HG03378 (cell line): ENCODE measurements at regions not wholly inside any gene's neighbourhood (a gene's known extent, or its start where the extent isn't known, plus 50 kb on each side); places are given as distances from the start of the nearest gene placed in this dataset.
"Not testable (repeated sequence)": the region's sequence is repeated elsewhere in the genome, so short reads cannot be mapped to it uniquely, and the experiment has no call there.

ENCODE experiments used
- ATAC-seq: cut with Tn5 transposase; IDR thresholded peaks from one replicate; pipeline ENCODE4 v1.9.1; 2021; ENCODE audit warnings: mild to moderate bottlenecking, moderate library complexity; ENCODE audit not compliant: unreplicated experiment

DNA sequence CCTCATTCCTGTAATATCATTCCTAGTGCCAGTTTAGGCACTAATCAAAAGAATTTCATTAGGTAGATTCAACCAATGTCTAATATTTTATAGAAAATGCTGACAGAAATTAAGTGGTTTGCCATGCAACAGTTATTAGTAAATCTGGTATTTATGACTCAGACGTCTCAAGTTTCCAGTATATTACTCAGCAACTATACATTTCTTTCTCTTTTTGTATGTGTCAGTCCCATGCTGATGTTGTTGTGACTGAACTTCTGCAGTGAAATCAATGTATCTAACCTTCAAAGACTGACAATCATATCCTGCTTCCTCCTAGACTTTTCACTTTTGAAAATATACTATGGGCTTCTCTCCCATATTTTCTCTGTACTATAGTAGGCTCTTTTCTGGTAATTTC, 822.5 kb downstream of the NR2F1-AS1 start:
- ATAC-seq, result no peak

DNA sequence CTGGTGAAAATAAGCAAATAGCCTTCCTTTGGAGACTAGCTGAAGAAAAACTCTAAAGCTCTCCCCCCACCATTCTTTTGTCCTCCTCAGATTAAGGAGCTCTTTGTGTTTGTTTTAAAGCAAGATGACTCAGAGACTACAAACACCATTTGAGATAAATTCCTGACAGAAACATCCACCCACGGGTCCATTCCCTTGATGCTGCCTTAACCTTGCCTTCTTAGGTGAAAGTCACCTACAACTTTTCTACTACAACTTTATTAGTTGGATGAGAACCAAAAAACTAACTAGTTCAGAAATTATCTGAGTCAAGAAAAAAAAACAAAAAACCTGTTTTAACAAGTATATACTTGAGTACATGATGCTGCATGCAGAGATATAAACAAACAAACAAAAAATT, 831.1 kb downstream of the NR2F1-AS1 start:
- ATAC-seq, result no peak

DNA sequence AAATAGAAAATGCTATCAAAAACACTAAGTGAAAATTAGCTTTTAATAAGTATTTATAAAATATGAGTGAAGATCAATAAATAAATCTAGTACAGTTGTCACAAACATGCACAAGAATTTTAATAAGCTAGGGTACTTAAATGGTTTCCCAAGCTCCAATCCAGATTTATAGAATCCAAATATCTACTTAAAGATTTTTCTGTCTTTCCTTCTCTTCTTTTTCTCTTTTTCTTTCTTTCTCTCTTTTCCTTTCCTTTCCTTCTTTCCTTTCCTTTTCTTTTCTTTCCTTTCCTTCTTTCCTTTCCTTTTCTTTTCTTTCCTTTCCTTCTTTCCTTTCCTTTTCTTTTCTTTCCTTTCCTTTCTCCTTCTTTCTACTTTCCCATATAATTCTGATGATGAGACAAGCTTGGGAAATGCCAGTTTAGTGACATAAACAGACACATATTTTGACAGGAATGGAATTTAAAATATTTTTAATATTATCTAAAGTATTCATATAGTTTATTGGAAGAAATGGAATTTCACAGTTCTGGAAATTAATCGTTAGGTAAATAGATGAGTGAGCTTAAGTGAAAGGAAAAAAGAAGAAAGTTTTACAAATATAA, 832.8 kb downstream of the NR2F1-AS1 start:
- no peak for ATAC-seq

DNA sequence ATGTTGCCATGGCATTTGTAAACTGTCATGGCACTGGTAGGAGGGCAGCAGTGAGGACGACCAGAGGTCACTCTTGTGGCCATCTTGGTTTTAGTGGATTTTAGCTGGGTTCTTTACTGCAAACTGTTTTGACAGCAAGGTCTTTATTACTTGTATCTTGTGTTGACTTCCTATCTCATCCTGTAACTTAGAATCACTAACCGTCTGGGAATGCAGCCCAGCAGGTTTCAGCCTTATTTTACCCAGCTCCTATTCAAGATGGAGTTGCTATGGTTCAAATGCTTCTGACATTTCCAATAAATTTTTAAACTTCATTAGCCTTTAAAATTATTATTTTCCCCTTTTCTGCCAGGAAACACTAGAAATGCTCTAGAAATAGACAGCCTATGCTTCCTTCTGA, 839.1 kb downstream of the NR2F1-AS1 start:
- no peak for ATAC-seq

DNA sequence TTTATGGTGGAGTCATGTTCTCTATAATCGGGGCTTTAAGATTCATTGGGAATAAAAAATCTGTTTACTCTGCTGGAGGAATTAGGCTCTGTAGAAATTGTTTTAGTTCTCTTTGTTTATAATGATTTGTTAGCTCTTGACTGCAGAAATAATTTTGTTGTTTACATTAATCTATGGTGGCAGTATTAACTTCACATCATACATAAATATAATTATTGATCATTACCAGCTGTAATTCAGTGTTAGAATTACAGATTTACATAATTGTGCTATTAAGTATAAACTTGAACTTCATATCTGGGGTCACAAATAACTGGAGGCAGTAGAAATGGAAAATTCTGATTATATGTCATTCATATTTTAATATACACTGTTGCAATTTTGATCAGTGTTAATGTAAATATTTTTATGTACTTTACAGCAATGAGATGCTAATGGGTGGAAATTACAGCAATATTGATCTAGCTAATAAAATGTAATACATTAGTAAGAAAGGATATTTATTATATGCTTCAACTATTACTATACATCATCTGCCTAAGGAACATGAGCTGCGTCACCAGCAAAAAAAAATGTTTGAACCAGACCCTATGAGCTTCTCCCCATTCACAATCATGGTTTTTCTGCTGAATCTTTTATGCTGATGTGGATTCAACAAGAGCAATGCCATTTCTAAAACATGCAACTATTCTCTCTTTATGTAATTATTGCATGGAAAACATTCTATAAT, 846.6 kb downstream of the NR2F1-AS1 start:
- no peak for ATAC-seq

DNA sequence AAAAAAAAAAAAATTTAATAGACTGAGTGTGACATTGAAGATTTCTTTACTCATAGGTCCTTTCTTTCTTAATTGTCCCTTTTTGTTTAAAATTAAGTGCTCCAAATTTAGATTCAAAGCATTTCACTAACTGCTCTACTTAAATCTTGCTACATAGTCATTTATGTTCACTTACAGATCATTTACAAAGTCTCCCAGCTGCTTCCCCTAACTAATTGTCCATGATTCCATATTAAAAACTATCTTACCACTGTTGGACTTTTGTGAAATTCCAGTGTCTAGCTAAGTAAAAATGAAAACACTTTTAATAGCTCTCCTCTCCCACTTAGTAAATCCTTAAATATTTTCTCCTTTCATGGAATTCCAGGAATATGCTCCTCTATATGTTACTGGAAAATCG, 850.5 kb downstream of the NR2F1-AS1 start:
- no peak for ATAC-seq

DNA sequence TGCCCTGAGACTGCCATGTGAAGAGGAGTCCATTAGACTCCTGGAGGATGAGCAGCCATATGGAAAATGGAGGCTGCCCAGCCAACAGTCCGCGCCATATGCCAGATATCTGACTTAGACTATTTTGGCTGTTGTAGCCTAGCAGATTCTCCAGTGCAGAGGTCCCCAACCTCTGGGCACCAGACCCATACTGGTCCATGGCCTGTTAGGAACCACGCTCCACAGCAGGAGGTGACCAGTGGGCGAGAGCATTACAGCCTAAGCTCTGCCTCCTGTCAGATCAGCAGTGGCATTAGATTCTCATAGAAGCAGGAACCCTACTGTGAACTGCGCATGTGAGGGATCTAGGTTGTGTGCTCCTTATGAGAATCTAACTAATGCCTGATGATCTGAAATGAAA, 851.9 kb downstream of the NR2F1-AS1 start:
- no peak for ATAC-seq

DNA sequence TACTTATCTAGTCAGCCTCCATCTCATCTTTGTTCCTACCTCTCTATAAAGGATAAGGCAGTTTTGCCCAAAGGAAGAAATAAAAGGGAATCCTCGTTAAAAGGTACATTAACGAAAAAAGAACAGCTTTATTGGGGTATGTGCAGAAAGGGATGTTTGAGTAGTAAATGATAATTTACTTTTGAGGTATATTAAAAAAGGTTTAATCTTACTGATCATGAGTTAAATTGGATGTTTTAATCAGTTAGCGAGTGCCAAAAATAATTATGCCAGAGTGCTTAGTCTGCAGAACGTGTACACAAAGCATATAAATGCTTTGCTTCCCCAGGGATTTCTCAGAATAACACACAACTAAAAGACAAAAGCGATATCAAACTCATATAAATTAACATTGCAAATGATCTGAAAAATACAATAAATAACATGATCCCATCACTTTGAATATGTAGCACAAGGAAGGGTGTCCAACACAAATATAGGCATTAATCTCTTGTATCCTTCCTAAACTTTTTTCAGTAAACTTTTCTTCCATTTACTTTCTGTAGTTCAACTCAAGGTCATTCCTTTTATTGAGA, 865.0 kb downstream of the NR2F1-AS1 start:
- ATAC-seq, result no peak

DNA sequence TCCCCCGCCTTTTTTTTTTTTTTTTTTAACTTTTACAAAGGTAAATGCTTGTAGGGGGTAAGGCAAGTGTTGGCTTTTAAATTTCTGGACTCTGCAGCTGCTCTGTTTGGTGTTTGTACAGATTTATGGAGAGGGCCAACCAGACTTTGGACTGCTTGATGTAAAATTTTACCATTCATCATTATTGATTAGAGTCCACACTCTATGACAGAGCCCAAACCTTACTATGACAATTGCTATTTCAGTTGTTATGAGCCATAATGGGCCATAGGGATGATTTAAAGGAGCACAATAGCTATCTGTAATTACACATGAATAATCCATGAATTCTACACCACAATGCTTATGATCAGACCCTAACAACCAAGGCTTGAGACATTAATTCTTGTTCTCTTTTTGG, 867.2 kb downstream of the NR2F1-AS1 start:
- no peak for ATAC-seq

DNA sequence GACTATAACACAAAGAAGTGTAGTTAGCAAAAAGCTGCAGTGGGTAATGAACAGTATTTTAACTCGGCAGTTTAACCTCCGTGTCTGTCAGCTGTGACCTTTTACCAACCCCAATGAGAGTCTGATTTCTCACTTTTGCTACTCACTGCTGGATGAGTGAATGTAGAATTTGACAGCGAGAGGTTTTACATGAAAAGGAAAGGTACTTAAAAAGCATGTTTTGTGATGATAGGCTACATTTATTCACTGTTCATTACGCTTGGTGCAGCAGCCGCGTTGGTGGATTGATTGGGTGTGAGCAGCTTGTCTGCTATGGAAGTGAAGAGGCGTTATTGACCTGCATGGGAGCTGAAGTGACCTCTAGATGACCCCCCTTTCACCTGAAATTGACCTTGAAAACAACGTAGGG, 867.7 kb downstream of the NR2F1-AS1 start:
- ATAC-seq, result no peak

DNA sequence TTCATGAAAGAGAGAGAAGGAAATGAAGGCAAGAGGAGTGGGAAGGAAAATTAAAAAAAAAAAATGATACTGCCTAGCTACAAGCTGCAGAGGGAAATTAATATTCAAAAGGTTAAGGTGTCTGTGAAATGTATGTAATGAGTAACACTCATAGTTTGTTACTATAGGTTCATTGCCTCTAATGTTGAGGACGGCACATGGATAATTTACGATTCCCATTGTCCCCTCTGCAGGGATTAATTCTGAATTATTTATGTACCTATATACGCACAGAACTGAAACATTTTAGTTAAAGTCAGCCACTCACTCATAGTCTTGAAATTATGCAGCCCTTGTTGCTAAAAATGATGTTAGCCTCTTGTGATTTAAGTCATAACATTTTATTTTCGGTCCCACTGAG, 869.1 kb downstream of the NR2F1-AS1 start:
- ATAC-seq, result no peak

DNA sequence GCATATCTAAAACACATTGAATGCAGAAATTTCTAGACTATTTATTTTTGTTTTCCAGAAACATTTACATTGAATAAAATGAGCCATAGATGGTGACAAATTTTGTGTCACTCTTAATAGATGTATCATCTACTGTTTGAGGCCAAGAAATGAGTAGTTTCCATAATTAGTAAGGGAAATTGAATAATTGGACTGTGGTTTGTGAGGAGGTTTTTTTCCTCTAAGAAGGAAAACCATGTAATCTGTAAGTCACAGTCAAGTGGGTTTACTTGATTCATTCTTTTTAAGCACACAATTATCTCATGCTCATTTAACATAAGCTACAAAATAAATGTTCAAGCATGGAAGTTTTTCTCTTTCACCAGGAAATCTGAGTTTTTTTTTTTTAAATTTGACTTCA, 876.4 kb downstream of the NR2F1-AS1 start:
- ATAC-seq, result no peak

DNA sequence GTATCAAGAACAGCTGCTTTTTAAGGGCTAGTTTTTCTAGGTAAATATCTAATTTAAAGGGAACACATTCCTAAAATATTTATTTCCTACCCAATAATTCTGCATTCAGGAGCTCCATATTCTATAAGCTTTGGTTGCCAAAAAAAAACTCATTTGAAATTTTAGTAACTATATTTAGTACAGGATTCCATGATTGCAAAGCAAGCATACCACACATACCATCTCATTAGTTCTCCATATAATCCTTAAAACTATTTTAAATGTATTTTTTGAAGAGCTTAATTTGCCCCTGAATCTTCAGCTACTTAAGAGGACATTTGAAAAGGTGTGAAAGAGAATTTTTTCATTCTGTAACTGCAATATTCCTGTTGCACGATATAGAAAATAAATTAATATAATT, 877.0 kb downstream of the NR2F1-AS1 start:
- no peak for ATAC-seq

DNA sequence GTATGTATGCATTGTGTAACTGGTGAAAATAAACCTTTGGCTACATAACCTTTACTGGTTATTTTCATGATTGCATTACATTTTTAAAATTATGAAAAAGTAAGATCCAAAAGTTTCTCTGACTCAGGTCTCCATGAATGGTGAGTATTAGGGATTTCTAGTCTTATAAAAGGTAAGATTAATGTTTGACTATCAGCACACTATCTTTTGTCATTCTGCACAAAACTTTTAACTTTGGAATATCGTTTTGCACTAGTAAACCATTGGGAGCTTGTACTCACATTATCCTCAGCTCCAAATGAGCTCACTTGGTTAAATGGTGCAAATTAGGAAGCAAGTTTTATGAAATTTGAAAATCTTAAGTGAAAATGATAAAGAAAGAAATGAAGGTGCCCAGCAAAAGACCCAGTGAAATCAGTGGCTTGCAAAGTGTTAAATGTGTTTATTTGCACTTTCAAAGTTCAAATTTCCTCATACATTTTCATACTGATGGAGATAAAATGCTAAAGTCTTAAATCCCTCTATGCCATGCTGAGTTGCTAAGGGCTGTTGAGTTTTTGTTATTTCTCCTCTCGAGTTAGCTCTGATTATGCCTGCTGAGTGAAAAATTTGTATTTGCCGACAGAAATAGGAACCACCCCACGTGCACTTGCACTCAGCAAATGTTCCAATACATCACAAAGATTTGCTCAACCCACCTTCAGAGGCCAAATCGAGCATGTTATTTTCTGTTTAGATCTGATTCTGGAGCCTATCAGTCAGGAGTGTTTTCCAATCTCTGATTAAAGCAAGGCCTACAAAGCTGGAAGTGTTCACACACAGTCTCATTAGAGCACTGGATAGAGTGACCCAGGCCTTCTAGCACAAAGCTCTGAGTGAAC, 885.7 kb downstream of the NR2F1-AS1 start:
- ATAC-seq, result no peak

DNA sequence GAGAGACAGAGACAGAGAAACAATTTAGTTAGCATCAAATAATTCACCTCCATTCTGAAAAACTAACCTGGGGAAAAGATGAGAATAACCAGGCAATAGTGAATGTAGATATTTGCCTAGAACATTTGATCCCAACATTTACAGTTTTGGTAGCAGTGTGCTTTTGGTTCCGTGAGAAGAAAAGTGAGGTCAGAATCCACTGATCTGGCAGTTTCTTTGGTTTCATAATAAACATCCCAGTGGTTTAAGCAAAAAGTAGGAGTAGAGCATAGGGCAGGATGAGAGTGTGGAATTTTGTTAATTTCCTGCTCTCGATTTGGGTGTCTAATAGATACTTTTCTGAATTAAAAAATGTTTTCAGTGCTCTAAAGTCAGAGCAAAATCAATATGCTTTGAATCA, 887.0 kb downstream of the NR2F1-AS1 start:
- ATAC-seq, result no peak

DNA sequence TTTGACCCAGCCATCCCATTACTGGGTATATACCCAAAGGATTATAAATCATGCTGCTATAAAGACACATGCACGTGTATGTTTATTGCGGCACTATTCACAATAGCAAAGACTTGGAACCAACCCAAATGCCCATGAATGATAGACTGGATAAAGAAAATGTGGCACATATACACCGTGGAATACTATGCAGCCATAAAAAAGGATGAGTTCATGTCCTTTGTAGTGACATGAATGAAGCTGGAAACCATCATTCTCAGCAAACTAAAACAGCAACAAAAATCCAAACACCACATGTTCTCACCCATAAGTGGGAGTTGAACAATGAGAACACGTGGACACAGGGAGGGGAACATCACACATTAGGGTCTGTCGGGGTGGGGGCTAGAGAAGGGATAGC, 889.1 kb downstream of the NR2F1-AS1 start:
- not testable (repeated sequence) for ATAC-seq

DNA sequence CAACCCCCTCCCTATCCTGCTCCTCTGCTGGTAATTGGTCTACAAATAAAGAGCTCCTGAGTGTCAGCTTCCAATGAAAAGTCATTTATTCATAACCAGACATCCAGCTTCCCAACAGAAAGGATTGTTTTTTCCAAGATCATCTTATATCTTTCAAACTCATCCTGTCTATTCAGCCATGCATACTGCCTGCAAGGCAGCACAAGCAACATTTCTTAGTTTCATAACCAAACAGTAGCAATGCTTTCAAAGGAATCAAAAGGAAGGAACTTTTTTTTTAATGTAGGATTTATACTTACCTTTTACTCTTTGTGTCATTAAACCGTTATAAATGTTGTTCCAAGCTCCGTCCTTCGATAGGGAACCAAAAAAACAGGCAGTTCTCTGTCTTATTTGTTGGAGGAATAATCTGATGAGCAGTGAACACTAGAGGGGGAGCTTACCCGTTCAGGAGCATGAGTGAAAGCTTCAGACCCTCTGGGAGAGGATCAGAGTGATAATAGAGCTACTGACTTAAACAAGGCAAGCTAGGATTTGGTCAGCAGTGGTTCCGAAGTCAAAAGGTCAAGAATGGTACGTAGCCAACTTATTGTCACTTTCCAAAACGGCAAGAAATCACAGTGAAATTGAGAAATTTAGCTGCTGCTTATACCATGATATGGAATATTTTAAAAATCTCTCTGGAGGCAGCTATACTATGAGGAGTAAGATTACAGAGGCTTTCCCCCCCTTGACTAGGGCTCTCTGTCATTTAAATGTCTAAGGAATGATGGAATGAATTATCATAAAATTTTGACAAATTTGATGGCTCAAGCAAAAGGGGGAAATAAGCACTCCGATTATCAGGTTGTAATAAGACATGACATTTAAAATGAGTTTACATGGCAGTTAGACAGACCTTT, 892.9 kb downstream of the NR2F1-AS1 start:
- ATAC-seq, result no peak

DNA sequence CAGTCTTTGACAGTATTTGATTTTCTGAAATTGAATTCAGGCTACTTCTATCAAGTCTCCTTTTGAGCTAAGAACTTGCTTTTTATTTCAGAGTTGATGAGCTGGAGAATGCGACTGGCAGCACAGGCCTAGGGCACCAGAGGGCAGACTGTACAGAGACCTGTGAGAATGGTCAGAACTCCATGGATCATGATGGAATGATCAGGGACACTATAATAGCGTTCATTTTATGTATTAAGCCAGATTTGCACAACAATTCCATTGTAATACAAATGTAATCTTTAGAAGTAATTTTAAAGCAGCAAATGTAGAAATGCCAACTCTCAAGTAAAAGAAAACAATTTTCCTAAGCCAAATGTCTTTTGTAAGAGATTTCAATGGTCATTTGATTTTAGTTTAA, 902.4 kb downstream of the NR2F1-AS1 start:
- no peak for ATAC-seq

DNA sequence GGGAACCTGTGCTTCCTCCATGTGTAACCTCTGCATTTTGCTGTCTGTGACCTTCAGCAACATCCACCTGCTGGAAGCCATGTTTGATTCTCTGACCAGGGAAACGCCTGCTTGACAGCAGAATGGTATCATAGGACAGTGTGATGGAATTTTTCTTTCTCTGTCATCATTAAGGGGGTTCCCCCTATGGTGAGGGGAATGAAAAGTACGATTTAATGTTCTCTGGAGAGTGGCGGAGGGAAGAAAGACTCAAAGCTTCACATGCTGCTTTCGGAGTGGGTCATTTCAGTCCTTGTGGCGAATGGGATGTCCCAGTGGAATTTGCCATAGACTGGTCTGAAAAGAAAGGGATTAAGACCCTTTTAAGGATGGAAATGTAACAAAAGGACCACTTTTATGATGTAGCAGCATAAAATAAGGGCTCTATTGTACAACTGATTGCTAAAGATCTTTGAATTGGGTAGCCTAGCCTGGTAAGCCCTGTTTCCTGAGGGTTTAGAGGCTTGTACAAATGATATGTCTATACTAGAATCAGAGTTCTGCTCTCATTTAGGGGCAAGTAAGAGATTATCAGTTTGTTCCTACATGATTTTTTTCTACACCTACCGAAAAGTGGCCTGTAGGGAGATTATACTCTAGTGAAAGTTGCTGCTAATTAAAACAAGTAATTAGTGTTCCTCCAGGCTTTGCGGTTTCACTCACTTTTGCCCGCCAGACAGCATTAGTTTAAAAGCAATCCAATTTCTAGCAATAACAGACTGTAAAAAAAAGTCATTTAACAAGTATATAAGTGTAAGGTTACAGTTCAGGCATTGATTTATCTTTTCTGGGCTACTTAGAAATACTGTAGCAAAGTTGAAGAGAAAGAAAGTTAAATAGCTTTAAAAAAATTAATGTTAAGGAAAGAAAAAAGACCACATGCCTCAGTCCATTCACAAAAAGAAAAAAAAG, 904.5 kb downstream of the NR2F1-AS1 start:
- no peak for ATAC-seq
